Endothelial cell of umbilical vein (primary cell): ENCODE measurements at regions not wholly inside any gene's neighbourhood (a gene's known extent, or its start where the extent isn't known, plus 50 kb on each side); places are given as distances from the start of the nearest gene placed in this dataset.
"Not testable (repeated sequence)": the region's sequence is repeated elsewhere in the genome, so short reads cannot be mapped to it uniquely, and the experiment has no call there.

ENCODE experiments used
- BruUV-seq: library from RNA; stranded (reverse); fragments of 400-500 nt; replicated peaks from 2 replicates; lab custom pipeline; 2021; lab: Mats Ljungman, UMichigan
- CTCF ChIA-PET: fragments of 300-600, 350-600 bp; sonication (Branson Sonifier 250); formaldehyde crosslinking; loops from one replicate; lab custom pipeline; 2021; ENCODE audit warnings: antibody characterized with exemption, inconsistent platforms; lab: Charles Lee
- POLR2A ChIA-PET: fragments of 300-600, 350-600 bp; sonication (Branson Sonifier 250); formaldehyde crosslinking; loops from one replicate; lab custom pipeline; 2021; ENCODE audit warnings: antibody characterized with exemption, inconsistent platforms; lab: Charles Lee
- DNase-seq: peaks from one replicate; pipeline ENCODE4 v3.0.0-alpha.2; 2011; ENCODE audit warnings: low read depth, low spot score
- FAIRE-seq: peaks from 2 replicates; lab custom pipeline; 2011; peaks lifted over from hg19 to GRCh38; lab: Jason Lieb, UNC
- H2AFZ ChIP-seq: 2 replicates; pipeline ENCODE4 v1.6.0; 2012; ENCODE audit warnings: low read depth, low read length, control low read depth, inconsistent platforms
- H3K27ac ChIP-seq: 2 replicates; pipeline ENCODE4 v1.5.1; 2011; ENCODE audit warnings: low read depth, mild to moderate bottlenecking, control low read depth, low read length, moderate library complexity; ENCODE audit not compliant: insufficient read depth
- H3K27me3 ChIP-seq, 2 experiments: 2 replicates each; pipeline versions ENCODE4 v1.6.0 to v1.6.1; 2011; ENCODE audit warnings: low read length in 2 of 2, mixed read lengths in 1 of 2; ENCODE audit not compliant: control insufficient read depth in 2 of 2, insufficient read depth in 2 of 2
- H3K36me3 ChIP-seq, 2 experiments: 2 replicates in 1 of 2; 3 replicates in 1 of 2; pipeline ENCODE4 v1.5.1; 2011; ENCODE audit warnings: low read length in 2 of 2, mild to moderate bottlenecking in 1 of 2, moderate library complexity in 1 of 2; ENCODE audit not compliant: control insufficient read depth in 2 of 2, insufficient read depth in 2 of 2; ENCODE audit errors: extremely low read depth in 1 of 2
- H3K4me1 ChIP-seq: 3 replicates; pipeline ENCODE4 v1.5.1; 2011; ENCODE audit warnings: mild to moderate bottlenecking, low read length; ENCODE audit not compliant: control insufficient read depth, insufficient read depth; ENCODE audit errors: extremely low read depth
- H3K4me2 ChIP-seq: 2 replicates; pipeline ENCODE4 v1.6.1; 2011; ENCODE audit warnings: low read length, control low read depth, mixed read lengths; ENCODE audit not compliant: insufficient read depth
- H3K4me3 ChIP-seq, 3 experiments: fragments of 200-600 bp in 1 of 3; sonication (generic), shearing (Covaris generic) in 1 of 3; replicated peaks in 1 of 3; 2 replicates each; pipeline ENCODE4 v1.5.1; 2011 to 2016; ENCODE audit warnings: control low read depth in 3 of 3, low read length in 3 of 3, mild to moderate bottlenecking in 2 of 3, inconsistent platforms in 1 of 3, low read depth in 1 of 3, moderate library complexity in 1 of 3; ENCODE audit not compliant: insufficient read depth in 1 of 3
- H3K79me2 ChIP-seq: 2 replicates; pipeline ENCODE4 v1.6.0; 2012; ENCODE audit warnings: low read length, inconsistent platforms; ENCODE audit not compliant: control insufficient read depth, insufficient read depth
- H3K9ac ChIP-seq: replicated peaks from 2 replicates; pipeline ENCODE3; 2011; ENCODE audit warnings: low read length, control low read depth; ENCODE audit not compliant: insufficient read depth; ENCODE audit errors: extremely low read depth
- H3K9me1 ChIP-seq: replicated peaks from 3 replicates; pipeline ENCODE4 v1.6.0; 2011; ENCODE audit warnings: mild to moderate bottlenecking, low read length; ENCODE audit not compliant: control insufficient read depth, insufficient read depth; ENCODE audit errors: extremely low read depth
- H3K9me3 ChIP-seq: replicated peaks from 2 replicates; pipeline ENCODE4 v1.5.1; 2012; ENCODE audit warnings: low read length, inconsistent platforms; ENCODE audit not compliant: control insufficient read depth, insufficient read depth
- H4K20me1 ChIP-seq: replicated peaks from 2 replicates; pipeline ENCODE3; 2011; ENCODE audit warnings: mild to moderate bottlenecking, low read length; ENCODE audit not compliant: control insufficient read depth, insufficient read depth; ENCODE audit errors: extremely low read depth
- GATA2 ChIP-seq: IDR thresholded peaks from 2 replicates; pipeline ENCODE4 v1.7.0; 2011; ENCODE audit warnings: low read depth, mild to moderate bottlenecking, moderate library complexity, mixed read lengths, low read length; ENCODE audit not compliant: insufficient read length, insufficient read depth
- POLR2A ChIP-seq: IDR thresholded peaks from 2 replicates; pipeline ENCODE4 v1.6.1; 2012; ENCODE audit warnings: low read depth, mild to moderate bottlenecking, control low read depth, low read length
- dilution Hi-C: fragments of 300-500 bp; cut with MboI; formaldehyde crosslinking; loops from one replicate; pipeline ENCODE4 v1.15.0; 2019; ENCODE audit warnings: low sequenced_read_pairs; ENCODE audit not compliant: extremely low pct_ligation_motif_present
- intact Hi-C: fragments of 100-400 bp; cut with micrococcal nuclease; formaldehyde crosslinking; loops from one replicate; pipeline ENCODE4 v1.10.0; 2022

DNA sequence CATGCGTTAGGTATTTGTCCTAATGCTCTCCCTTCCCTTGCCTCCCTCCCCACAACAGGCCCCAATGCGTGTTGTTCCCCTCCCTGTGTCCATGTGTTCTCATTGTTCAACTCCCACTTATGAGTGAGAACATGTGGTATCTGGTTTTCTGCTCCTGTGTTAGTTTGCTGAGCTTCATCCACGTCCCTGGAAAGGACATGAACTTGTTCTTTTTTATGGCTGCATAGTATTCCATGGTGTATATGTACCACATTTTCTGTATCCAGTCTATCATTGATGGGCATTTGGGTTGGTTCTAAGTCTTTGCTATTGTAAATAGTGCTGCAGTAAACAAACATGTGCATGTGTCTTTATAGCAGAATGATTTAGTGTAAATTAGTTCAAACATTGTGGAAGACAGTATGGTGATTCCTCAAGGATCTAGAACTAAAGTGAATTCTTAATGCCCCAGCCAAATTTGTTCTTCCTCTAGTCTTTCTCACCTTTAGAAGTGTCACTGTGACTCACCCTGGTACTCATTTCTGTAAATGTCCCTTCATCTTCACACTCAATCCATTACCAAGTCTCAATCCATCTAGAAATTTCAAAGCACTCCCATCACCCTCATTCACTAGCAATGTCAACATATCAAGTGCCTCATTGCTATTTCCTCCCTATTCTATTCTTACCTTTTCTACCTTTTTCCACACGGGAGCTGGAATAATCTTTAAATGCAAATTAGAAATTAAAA is 123.9 kb downstream of the MREG start:
- BruUV-seq, H3K9ac ChIP-seq, H3K79me2 ChIP-seq, dilution Hi-C loops, DNase-seq, H4K20me1 ChIP-seq, H3K4me1 ChIP-seq, POLR2A ChIA-PET, H3K27me3 ChIP-seq, H3K9me1 ChIP-seq, H3K36me3 ChIP-seq, H3K27ac ChIP-seq, H3K9me3 ChIP-seq, intact Hi-C loops, FAIRE-seq, H2AFZ ChIP-seq, H3K4me2 ChIP-seq, H3K4me3 ChIP-seq: not testable (repeated sequence)
- CTCF ChIA-PET: interaction anchor here (1.2 kb wide), 1 partner anchor 13 kb away, joined by 4 read pairs; no protein-coding TSS in a partner anchor

GRCh38 chr2:215888680-215889079 is 124.7 kb downstream of the MREG start:
- H4K20me1 ChIP-seq: no peaks in the 10 kb centered on the region
- dilution Hi-C loops (no loop called here), intact Hi-C loops (no loop called here)
- no peak overlapping the region for H3K9ac ChIP-seq
- no peaks in the 10 kb centered on the region for H3K36me3 ChIP-seq
- H3K27me3 ChIP-seq: no peaks in the 10 kb centered on the region
- no peak overlapping the region for H3K4me2 ChIP-seq
- H3K9me1 ChIP-seq: no peaks in the 10 kb centered on the region
- H3K4me3 ChIP-seq: no peak overlapping the region
- no peaks in the 10 kb centered on the region for H3K4me1 ChIP-seq
- ChIA-PET CTCF (interaction anchor here (1.2 kb wide), 1 partner anchor 13 kb away, joined by 4 read pairs; no protein-coding TSS in a partner anchor), POLR2A (no interaction called here)
- no peak overlapping the region for H2AFZ ChIP-seq
- DNase-seq (peak; percentile 46), FAIRE-seq (no peak)
- TF ChIP-seq POLR2A: no peak
- no peak for TF ChIP-seq GATA2
- H3K9me3 ChIP-seq: no peaks in the 10 kb centered on the region
- no TSS peak for BruUV-seq
- no peaks in the 10 kb centered on the region for H3K79me2 ChIP-seq
- H3K27ac ChIP-seq: no peak overlapping the region
